PC-3 (cell line): ENCODE measurements at regions not wholly inside any gene's neighbourhood (a gene's known extent, or its start where the extent isn't known, plus 50 kb on each side); places are given as distances from the start of the nearest gene placed in this dataset.

ENCODE experiments used
- ATAC-seq: fragments of 200-7000 bp; cut with Tn5 transposase; 2 replicates; pipeline ENCODE4 v1.9.1; 2020; ENCODE audit warnings: mild to moderate bottlenecking, moderate library complexity
- BruUV-seq: library from RNA; stranded (reverse); fragments of 400-500 nt; replicated peaks from 2 replicates; lab custom pipeline; 2021; lab: Mats Ljungman, UMichigan
- CTCF ChIA-PET: fragments of 300-600 bp; sonication (Branson Sonifier 250); formaldehyde crosslinking; loops from one replicate; lab custom pipeline; 2022; ENCODE audit warnings: antibody characterized with exemption; lab: Charles Lee
- POLR2A ChIA-PET: fragments of 300-600 bp; sonication (Branson Sonifier 250); formaldehyde crosslinking; loops from one replicate; lab custom pipeline; 2022; ENCODE audit warnings: antibody characterized with exemption; ENCODE audit not compliant: unreplicated experiment; lab: Charles Lee
- DNase-seq: peaks from one replicate; pipeline ENCODE4 v3.0.0-alpha.2; 2015
- H2AFZ ChIP-seq: fragments of 300-600 bp; sonication (generic); 2 replicates; pipeline ENCODE4 v1.6.0; 2016; ENCODE audit warnings: antibody characterized with exemption, low read length
- H3F3A ChIP-seq: fragments of 300-600 bp; sonication (generic); one replicate; pipeline ENCODE4 v1.6.0; 2017; ENCODE audit warnings: antibody characterized with exemption, low read length, control low read depth, mild to moderate bottlenecking; ENCODE audit not compliant: unreplicated experiment
- H3K27ac ChIP-seq: fragments of 300-600 bp; sonication (generic); 2 replicates; pipeline ENCODE4 v1.5.1; 2016; ENCODE audit warnings: mild to moderate bottlenecking, low read length
- H3K27me3 ChIP-seq: fragments of 300-600 bp; sonication (generic); 2 replicates; pipeline ENCODE4 v1.6.1; 2016; ENCODE audit warnings: low read length, mixed read lengths
- H3K36me3 ChIP-seq: fragments of 300-600 bp; sonication (generic); 2 replicates; pipeline ENCODE4 v1.6.1; 2016; ENCODE audit warnings: low read depth, mixed run types, low read length, mixed read lengths
- H3K4me1 ChIP-seq: fragments of 300-600 bp; sonication (generic); 2 replicates; pipeline ENCODE4 v1.5.1; 2016; ENCODE audit warnings: low read length; ENCODE audit not compliant: insufficient read depth
- H3K4me2 ChIP-seq: fragments of 300-600 bp; sonication (generic); 2 replicates; pipeline ENCODE4 v1.6.0; 2016; ENCODE audit warnings: low read length
- H3K4me3 ChIP-seq: fragments of 300-600 bp; sonication (generic); 2 replicates; pipeline ENCODE4 v1.5.1; 2016; ENCODE audit warnings: mild to moderate bottlenecking, low read length, mixed read lengths
- H3K79me2 ChIP-seq: fragments of 300-600 bp; sonication (generic); 2 replicates; pipeline ENCODE4 v1.6.1; 2017; ENCODE audit warnings: low read length, mixed read lengths
- H3K9ac ChIP-seq: fragments of 300-600 bp; sonication (generic); 2 replicates; pipeline ENCODE4 v1.6.0; 2016; ENCODE audit warnings: mild to moderate bottlenecking, low read length
- H3K9me2 ChIP-seq: fragments of 300-600 bp; sonication (generic); replicated peaks from 2 replicates; pipeline ENCODE4 v1.6.1; 2016; ENCODE audit warnings: mixed run types, low read length, mixed read lengths
- H3K9me3 ChIP-seq: fragments of 300-600 bp; sonication (generic); 2 replicates; pipeline ENCODE4 v1.6.1; 2016; ENCODE audit warnings: low read length, mixed read lengths
- H4K20me1 ChIP-seq: fragments of 300-600 bp; sonication (generic); 2 replicates; pipeline ENCODE4 v1.6.1; 2016; ENCODE audit warnings: low read length, mixed read lengths
- EZH2 ChIP-seq: fragments of 300-600 bp; sonication (generic); IDR thresholded peaks from one replicate; pipeline ENCODE4 v1.6.1; 2017; ENCODE audit warnings: antibody characterized with exemption, mild to moderate bottlenecking, low read length; ENCODE audit not compliant: unreplicated experiment
- EZH2phosphoT487 ChIP-seq: fragments of 300-600 bp; sonication (generic); IDR thresholded peaks from 2 replicates; pipeline ENCODE4 v1.6.1; 2018; ENCODE audit warnings: mild to moderate bottlenecking, antibody characterized with exemption, low read length, borderline replicate concordance
- intact Hi-C: fragments of 100-400 bp; cut with micrococcal nuclease; formaldehyde crosslinking; loops from 2 replicates; pipeline ENCODE4 v1.9.0; 2023
- TF ChIP-seq, protein P1 (sequence below): fragments of 300-600 bp; sonication (generic); conservative IDR thresholded peaks from 2 replicates; pipeline ENCODE4 v1.5.1; 2017; ENCODE audit warnings: antibody characterized with exemption, low read depth, mild to moderate bottlenecking, low read length

GRCh38 chr2:239806758-239807434 lies 218.2 kb downstream of the NDUFA10 start:
- POLR2A ChIA-PET = no interaction called here
- Histone ChIP-seq H3K27me3 (peaks cover 75% of the 10 kb centered on the region), H4K20me1 (no peaks in the 10 kb centered on the region), H3F3A (no peaks in the 10 kb centered on the region), H3K9ac (no peak overlapping the region), H3K79me2 (no peaks in the 10 kb centered on the region), H3K9me2 (no peaks in the 10 kb centered on the region), H3K4me1 (no peaks in the 10 kb centered on the region), H3K36me3 (no peaks in the 10 kb centered on the region), H3K27ac (no peak overlapping the region), H3K4me2 (no peak overlapping the region), H2AFZ (no peak overlapping the region), H3K4me3 (no peak overlapping the region), H3K9me3 (no peaks in the 10 kb centered on the region)
- no peak for ATAC-seq
- BruUV-seq = no TSS peak
- intact Hi-C loops = no loop called here
- TF ChIP-seq EZH2phosphoT487 (no peak), EZH2 (no peak)
- TF ChIP-seq, protein P1, sequence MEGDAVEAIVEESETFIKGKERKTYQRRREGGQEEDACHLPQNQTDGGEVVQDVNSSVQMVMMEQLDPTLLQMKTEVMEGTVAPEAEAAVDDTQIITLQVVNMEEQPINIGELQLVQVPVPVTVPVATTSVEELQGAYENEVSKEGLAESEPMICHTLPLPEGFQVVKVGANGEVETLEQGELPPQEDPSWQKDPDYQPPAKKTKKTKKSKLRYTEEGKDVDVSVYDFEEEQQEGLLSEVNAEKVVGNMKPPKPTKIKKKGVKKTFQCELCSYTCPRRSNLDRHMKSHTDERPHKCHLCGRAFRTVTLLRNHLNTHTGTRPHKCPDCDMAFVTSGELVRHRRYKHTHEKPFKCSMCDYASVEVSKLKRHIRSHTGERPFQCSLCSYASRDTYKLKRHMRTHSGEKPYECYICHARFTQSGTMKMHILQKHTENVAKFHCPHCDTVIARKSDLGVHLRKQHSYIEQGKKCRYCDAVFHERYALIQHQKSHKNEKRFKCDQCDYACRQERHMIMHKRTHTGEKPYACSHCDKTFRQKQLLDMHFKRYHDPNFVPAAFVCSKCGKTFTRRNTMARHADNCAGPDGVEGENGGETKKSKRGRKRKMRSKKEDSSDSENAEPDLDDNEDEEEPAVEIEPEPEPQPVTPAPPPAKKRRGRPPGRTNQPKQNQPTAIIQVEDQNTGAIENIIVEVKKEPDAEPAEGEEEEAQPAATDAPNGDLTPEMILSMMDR = no peak
- CTCF ChIA-PET = no interaction called here
- DNase-seq = no peak

- H3K9me2 ChIP-seq = no peaks in the 10 kb centered on the region
- H3K9ac ChIP-seq = no peak overlapping the region
- no peaks in the 10 kb centered on the region for H3K79me2 ChIP-seq
- ATAC-seq = no peak
- TF ChIP-seq EZH2phosphoT487 = no peak
- TF ChIP-seq EZH2 = no peak
- TF ChIP-seq, protein P1 = no peak
- H4K20me1 ChIP-seq = no peaks in the 10 kb centered on the region
- CTCF ChIA-PET = no interaction called here
- H3F3A ChIP-seq = no peaks in the 10 kb centered on the region
- H3K4me1 ChIP-seq = no peaks in the 10 kb centered on the region
- H3K4me2 ChIP-seq = no peak overlapping the region
- intact Hi-C loops = no loop called here
- no peaks in the 10 kb centered on the region for H3K36me3 ChIP-seq
- H3K27ac ChIP-seq = no peak overlapping the region
- BruUV-seq = no TSS peak
- no peak for DNase-seq
- no peaks in the 10 kb centered on the region for H3K9me3 ChIP-seq
- no peak overlapping the region for H3K4me3 ChIP-seq
- no peak overlapping the region for H2AFZ ChIP-seq
- POLR2A ChIA-PET = no interaction called here
- peaks cover 75% of the 10 kb centered on the region for H3K27me3 ChIP-seq
Measured at GRCh38 chr2:239806276-239806675, 218.9 kb downstream of the NDUFA10 start.

DNA sequence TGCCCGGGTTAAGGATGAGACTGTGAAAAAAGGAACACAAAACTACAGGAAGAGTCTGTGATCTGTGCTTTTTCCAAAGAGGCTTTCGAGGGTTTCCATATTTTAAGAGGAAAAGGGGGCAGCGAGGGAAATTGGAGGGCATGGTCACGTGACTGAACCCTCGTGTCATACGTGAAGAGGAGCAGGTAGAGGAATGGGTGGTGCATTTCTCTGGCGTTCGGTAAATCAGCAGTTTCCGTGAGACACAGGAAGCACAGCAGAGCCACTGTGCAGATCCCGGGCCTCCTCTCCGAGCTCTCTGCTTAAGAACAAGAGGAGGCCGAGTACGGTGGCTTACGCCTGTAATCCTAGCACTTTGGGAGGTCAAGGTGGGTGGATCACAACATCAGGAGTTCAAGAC lies 219.7 kb downstream of the NDUFA10 start:
- H3K4me2 ChIP-seq = no peak overlapping the region
- H3K79me2 ChIP-seq = no peaks in the 10 kb centered on the region
- no peak overlapping the region for H2AFZ ChIP-seq
- H3K9me3 ChIP-seq = no peaks in the 10 kb centered on the region
- peaks cover 68% of the 10 kb centered on the region for H3K27me3 ChIP-seq
- H3F3A ChIP-seq = no peaks in the 10 kb centered on the region
- TF ChIP-seq EZH2 (no peak), EZH2phosphoT487 (no peak)
- TF ChIP-seq, protein P1 = no peak
- no peaks in the 10 kb centered on the region for H3K4me1 ChIP-seq
- no peaks in the 10 kb centered on the region for H3K9me2 ChIP-seq
- H3K27ac ChIP-seq = no peak overlapping the region
- H3K9ac ChIP-seq = no peak overlapping the region
- no TSS peak for BruUV-seq
- ChIA-PET CTCF (no interaction called here), POLR2A (no interaction called here)
- no peaks in the 10 kb centered on the region for H4K20me1 ChIP-seq
- no peaks in the 10 kb centered on the region for H3K36me3 ChIP-seq
- no peak for ATAC-seq
- intact Hi-C loops = no loop called here
- DNase-seq = no peak
- H3K4me3 ChIP-seq = no peak overlapping the region
